CD14-positive monocyte (primary cell): ENCODE measurements at regions not wholly inside any gene's neighbourhood (a gene's known extent, or its start where the extent isn't known, plus 50 kb on each side); places are given as distances from the start of the nearest gene placed in this dataset.

Source experiments
- DNase-seq, 3 donors: peaks; one replicate each; pipeline ENCODE4 v3.0.0-alpha.2; 2011 to 2022
- H2AFZ ChIP-seq: 2 replicates; pipeline ENCODE4 v1.6.0; 2012; ENCODE audit warnings: mild to moderate bottlenecking, low read depth, low read length, inconsistent platforms; ENCODE audit not compliant: insufficient read depth, poor library complexity, severe bottlenecking
- H3K27ac ChIP-seq, 2 donors: 1 replicate in 1 of 2; 2 replicates in 1 of 2; pipeline ENCODE4 v1.5.1; 2012 to 2013; ENCODE audit warnings: low read length in 2 of 2, control low read depth in 1 of 2, inconsistent platforms in 1 of 2, low read depth in 1 of 2, mild to moderate bottlenecking in 1 of 2
- H3K27me3 ChIP-seq, 2 donors: one replicate each; pipeline versions ENCODE4 v1.6.0 to v1.6.1; 2011 to 2013; ENCODE audit warnings: low read length in 2 of 2; ENCODE audit not compliant: control insufficient read depth in 2 of 2, insufficient read depth in 2 of 2
- H3K36me3 ChIP-seq, 2 donors: replicated peaks in 1 of 2; 1 replicate in 1 of 2; 2 replicates in 1 of 2; pipeline versions ENCODE4 v1.5.1 to v1.6.1; 2012 to 2013; ENCODE audit warnings: low read length in 2 of 2, control low read depth in 1 of 2, inconsistent platforms in 1 of 2, mild to moderate bottlenecking in 1 of 2; ENCODE audit not compliant: insufficient read depth in 2 of 2, control insufficient read depth in 1 of 2
- H3K4me1 ChIP-seq, 2 donors: 1 replicate in 1 of 2; 2 replicates in 1 of 2; pipeline versions ENCODE4 v1.5.1 to v1.6.1; 2012 to 2013; ENCODE audit warnings: low read length in 2 of 2, control low read depth in 1 of 2, inconsistent platforms in 1 of 2, mild to moderate bottlenecking in 1 of 2, moderate library complexity in 1 of 2; ENCODE audit not compliant: insufficient read depth in 2 of 2, control insufficient read depth in 1 of 2
- H3K4me2 ChIP-seq: replicated peaks from 2 replicates; pipeline ENCODE3; 2012; ENCODE audit warnings: low read length, moderate library complexity, mild to moderate bottlenecking; ENCODE audit not compliant: poor library complexity, severe bottlenecking; ENCODE audit errors: extremely low read depth
- H3K4me3 ChIP-seq, 3 experiments: fragments of 200-600 bp in 1 of 3; sonication (generic) in 1 of 3; replicated peaks in 1 of 3; 1 replicate in 2 of 3; 2 replicates in 1 of 3; pipeline ENCODE4 v1.5.1; 2011 to 2013; ENCODE audit warnings: low read length in 3 of 3, mild to moderate bottlenecking in 3 of 3, control low read depth in 2 of 3, low read depth in 2 of 3, inconsistent platforms in 1 of 3, moderate library complexity in 1 of 3
- H3K79me2 ChIP-seq: 2 replicates; pipeline ENCODE4 v1.6.0; 2012; ENCODE audit warnings: mild to moderate bottlenecking, control low read depth, inconsistent platforms, low read length, moderate library complexity; ENCODE audit not compliant: insufficient read depth
- H3K9ac ChIP-seq: 2 replicates; pipeline ENCODE4 v1.6.0; 2017; ENCODE audit warnings: low read length, mild to moderate bottlenecking; ENCODE audit not compliant: insufficient read depth, poor library complexity, severe bottlenecking
- H3K9me3 ChIP-seq, 2 donors: replicated peaks in 1 of 2; 1 replicate in 1 of 2; 2 replicates in 1 of 2; pipeline versions ENCODE4 v1.5.1 to v1.6.1; 2012 to 2013; ENCODE audit warnings: low read length in 2 of 2, control low read depth in 1 of 2; ENCODE audit not compliant: control insufficient read depth in 1 of 2, insufficient read depth in 1 of 2
- H4K20me1 ChIP-seq: 2 replicates; pipeline ENCODE4 v1.6.0; 2012; ENCODE audit warnings: mild to moderate bottlenecking, low read length, control low read depth, moderate library complexity; ENCODE audit not compliant: insufficient read depth
- H3K27ac Mint-ChIP-seq, 7 donors: one replicate each; pipeline ENCODE4 v1.8.0; 2020; ENCODE audit warnings: mild to moderate bottlenecking in 7 of 7, mixed read lengths in 7 of 7, moderate library complexity in 6 of 7, inconsistent platforms in 2 of 7
- H3K27me3 Mint-ChIP-seq, 3 donors: one replicate each; pipeline ENCODE4 v1.8.0; 2021 to 2022; ENCODE audit warnings: low read depth in 3 of 3, mild to moderate bottlenecking in 3 of 3, mixed read lengths in 3 of 3, moderate library complexity in 3 of 3, inconsistent platforms in 1 of 3
- H3K36me3 Mint-ChIP-seq, 2 donors: one replicate each; pipeline ENCODE4 v1.8.0; 2020; ENCODE audit warnings: mixed read lengths in 2 of 2, inconsistent platforms in 1 of 2, mild to moderate bottlenecking in 1 of 2
- H3K4me1 Mint-ChIP-seq: one replicate; pipeline ENCODE4 v1.8.0; 2020; ENCODE audit warnings: mild to moderate bottlenecking, mixed read lengths
- H3K4me3 Mint-ChIP-seq, 2 donors: one replicate each; pipeline ENCODE4 v1.8.0; 2020; ENCODE audit warnings: mild to moderate bottlenecking in 2 of 2, mixed read lengths in 2 of 2, moderate library complexity in 1 of 2
- H3K9me3 Mint-ChIP-seq, 7 donors: one replicate each; pipeline ENCODE4 v1.8.0; 2020 to 2022; ENCODE audit warnings: mixed read lengths in 7 of 7, mild to moderate bottlenecking in 6 of 7, moderate library complexity in 6 of 7, inconsistent platforms in 2 of 7
- WGBS: methylation state at CpG from one replicate; pipeline ENCODE4 v1.1.5; 2013; ENCODE audit warnings: missing lambda C conversion rate; ENCODE audit not compliant: insufficient coverage; 5-methylcytosine and 5-hydroxymethylcytosine counted together
- intact Hi-C, 2 donors: fragments of 100-400 bp; cut with micrococcal nuclease; formaldehyde crosslinking; loops; one replicate each; pipeline versions ENCODE4 v1.15.0 to v1.15.1; 2023
- TF ChIP-seq, protein P1 (sequence below): fragments of 200-600 bp; IDR thresholded peaks from one replicate; pipeline ENCODE4 v1.8.0; 2022; ENCODE audit warnings: antibody characterized with exemption, mild to moderate bottlenecking

DNA sequence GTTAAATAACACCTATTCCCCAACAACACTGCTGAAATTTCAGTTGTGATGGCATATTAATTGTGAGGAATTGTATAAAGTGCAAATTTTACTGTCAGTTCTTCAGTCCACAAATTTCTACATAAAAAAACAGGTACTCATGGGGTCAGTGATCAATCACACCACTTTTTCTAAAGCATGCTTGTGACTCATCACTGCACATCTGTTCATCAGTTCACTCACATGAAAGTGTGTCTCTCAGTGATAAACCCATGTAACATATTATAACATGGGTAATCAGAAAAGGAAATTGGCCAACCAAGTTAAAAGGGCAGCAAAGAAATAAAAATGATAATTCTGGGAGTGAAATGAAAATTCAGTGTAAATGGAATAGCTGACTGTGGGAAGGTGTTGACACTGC lies 234.7 kb upstream of the FKBP1C start:
- H3K27ac ChIP-seq = no peak overlapping the region
- H3K27ac Mint-ChIP-seq = no peak overlapping the region
- TF ChIP-seq, protein P1, sequence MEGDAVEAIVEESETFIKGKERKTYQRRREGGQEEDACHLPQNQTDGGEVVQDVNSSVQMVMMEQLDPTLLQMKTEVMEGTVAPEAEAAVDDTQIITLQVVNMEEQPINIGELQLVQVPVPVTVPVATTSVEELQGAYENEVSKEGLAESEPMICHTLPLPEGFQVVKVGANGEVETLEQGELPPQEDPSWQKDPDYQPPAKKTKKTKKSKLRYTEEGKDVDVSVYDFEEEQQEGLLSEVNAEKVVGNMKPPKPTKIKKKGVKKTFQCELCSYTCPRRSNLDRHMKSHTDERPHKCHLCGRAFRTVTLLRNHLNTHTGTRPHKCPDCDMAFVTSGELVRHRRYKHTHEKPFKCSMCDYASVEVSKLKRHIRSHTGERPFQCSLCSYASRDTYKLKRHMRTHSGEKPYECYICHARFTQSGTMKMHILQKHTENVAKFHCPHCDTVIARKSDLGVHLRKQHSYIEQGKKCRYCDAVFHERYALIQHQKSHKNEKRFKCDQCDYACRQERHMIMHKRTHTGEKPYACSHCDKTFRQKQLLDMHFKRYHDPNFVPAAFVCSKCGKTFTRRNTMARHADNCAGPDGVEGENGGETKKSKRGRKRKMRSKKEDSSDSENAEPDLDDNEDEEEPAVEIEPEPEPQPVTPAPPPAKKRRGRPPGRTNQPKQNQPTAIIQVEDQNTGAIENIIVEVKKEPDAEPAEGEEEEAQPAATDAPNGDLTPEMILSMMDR = no peak

DNA sequence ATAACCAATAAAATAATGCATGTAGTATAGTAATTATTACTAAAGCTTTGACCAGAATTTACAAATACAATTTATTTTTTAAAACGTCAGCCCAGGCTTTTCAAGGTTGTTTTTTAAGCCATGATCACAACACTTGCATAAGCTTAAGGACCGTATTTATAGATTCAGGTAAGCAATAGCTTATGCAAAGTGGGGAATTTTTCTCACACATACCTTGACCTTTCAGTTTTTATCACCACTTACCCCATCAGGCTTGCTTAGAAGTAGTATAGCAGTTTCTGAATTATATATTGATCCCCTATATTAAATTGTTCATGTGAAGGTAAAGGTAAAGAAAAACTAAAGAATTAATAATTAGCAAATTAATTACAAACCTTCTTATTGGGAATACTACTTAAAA lies 232.3 kb upstream of the FKBP1C start:
- H3K9ac ChIP-seq = no peak overlapping the region
- no peaks in the 10 kb centered on the region for H3K36me3 ChIP-seq
- no peak overlapping the region for H3K4me2 ChIP-seq
- H3K27me3 Mint-ChIP-seq = no peaks in the 10 kb centered on the region
- TF ChIP-seq, protein P1 = no peak
- no CpG with 5 or more reads among the region's 2 CpGs for WGBS
- no peak overlapping the region for H3K4me3 ChIP-seq
- intact Hi-C loops = no loop called here
- H2AFZ ChIP-seq = no peak overlapping the region
- H3K4me3 Mint-ChIP-seq = no peak overlapping the region
- H3K4me1 Mint-ChIP-seq = no peaks in the 10 kb centered on the region
- H3K27ac Mint-ChIP-seq = no peak overlapping the region
- H3K27ac ChIP-seq = no peak overlapping the region
- no peaks in the 10 kb centered on the region for H3K79me2 ChIP-seq
- H3K4me1 ChIP-seq = no peaks in the 10 kb centered on the region
- peaks cover 0 to 3% of the 10 kb centered on the region in 2 donors for H3K9me3 ChIP-seq
- H3K27me3 ChIP-seq = no peaks in the 10 kb centered on the region
- H3K36me3 Mint-ChIP-seq = no peaks in the 10 kb centered on the region
- peaks cover 0 to 7% (median 3%) of the 10 kb centered on the region in 7 donors for H3K9me3 Mint-ChIP-seq
- no peaks in the 10 kb centered on the region for H4K20me1 ChIP-seq
- no peak for DNase-seq

More for the DNA sequence above, 234.7 kb upstream of the FKBP1C start:
- H3K4me2 ChIP-seq = no peak overlapping the region
- no peak for DNase-seq
- no peak overlapping the region for H3K9ac ChIP-seq
- intact Hi-C loops = no loop called here
- no peaks in the 10 kb centered on the region for H3K27me3 ChIP-seq
- Mint-ChIP-seq H3K9me3 (peaks cover 0 to 7% (median 3%) of the 10 kb centered on the region in 7 donors), H3K27me3 (no peaks in the 10 kb centered on the region), H3K4me3 (no peak overlapping the region), H3K4me1 (no peaks in the 10 kb centered on the region), H3K36me3 (no peaks in the 10 kb centered on the region)
- H2AFZ ChIP-seq = no peak overlapping the region
- no peaks in the 10 kb centered on the region for H3K4me1 ChIP-seq
- no peaks in the 10 kb centered on the region for H3K79me2 ChIP-seq
- H3K4me3 ChIP-seq = no peak overlapping the region
- no peaks in the 10 kb centered on the region for H4K20me1 ChIP-seq
- no peaks in the 10 kb centered on the region for H3K36me3 ChIP-seq
- peaks cover 3% of the 10 kb centered on the region in 2 donors for H3K9me3 ChIP-seq
